GM18519 (cell line): ENCODE measurements at regions not wholly inside any gene's neighbourhood (a gene's known extent, or its start where the extent isn't known, plus 50 kb on each side); places are given as distances from the start of the nearest gene placed in this dataset.
"Not testable (repeated sequence)": the region's sequence is repeated elsewhere in the genome, so short reads cannot be mapped to it uniquely, and the experiment has no call there.

ENCODE experiments used
- ATAC-seq: cut with Tn5 transposase; IDR thresholded peaks from one replicate; pipeline ENCODE4 v1.9.1; 2021; ENCODE audit warnings: mild to moderate bottlenecking, moderate library complexity; ENCODE audit not compliant: unreplicated experiment, low FRiP score

- ATAC-seq, result no peak
These were observed 572.4 kb upstream of the PPP2R3A start for GRCh38 chr3:135393159-135393558.

- no peak for ATAC-seq
These were observed 571.5 kb upstream of the PPP2R3A start for GRCh38 chr3:135393898-135394525.

GRCh38 chr3:135412475-135412874 lies 553.1 kb upstream of the PPP2R3A start:
- no peak for ATAC-seq

GRCh38 chr3:135416182-135416581 lies 549.3 kb upstream of the PPP2R3A start:
- ATAC-seq, result no peak

GRCh38 chr3:135419155-135419554 lies 546.4 kb upstream of the PPP2R3A start:
- no peak for ATAC-seq

- ATAC-seq, result no peak
These were observed 539.0 kb upstream of the PPP2R3A start for GRCh38 chr3:135426508-135426907.

- no peak for ATAC-seq
These were observed 533.1 kb upstream of the PPP2R3A start for GRCh38 chr3:135432402-135432801.

- ATAC-seq, result not testable (repeated sequence)
These were observed 526.5 kb upstream of the PPP2R3A start for GRCh38 chr3:135438889-135439597.

- not testable (repeated sequence) for ATAC-seq
These were observed 525.9 kb upstream of the PPP2R3A start for GRCh38 chr3:135439632-135440031.

- no peak for ATAC-seq
These were observed 525.3 kb upstream of the PPP2R3A start for GRCh38 chr3:135440233-135440632.

GRCh38 chr3:135440746-135441145 lies 524.8 kb upstream of the PPP2R3A start:
- no peak for ATAC-seq

GRCh38 chr3:135444058-135444457 lies 521.5 kb upstream of the PPP2R3A start:
- ATAC-seq, result no peak

- no peak for ATAC-seq
These were observed 518.0 kb upstream of the PPP2R3A start for GRCh38 chr3:135447483-135447882.

- ATAC-seq, result no peak
These were observed 517.0 kb upstream of the PPP2R3A start for GRCh38 chr3:135448520-135448919.

GRCh38 chr3:135449046-135449445 lies 516.5 kb upstream of the PPP2R3A start:
- ATAC-seq, result no peak

- ATAC-seq, result no peak
These were observed 514.3 kb upstream of the PPP2R3A start for GRCh38 chr3:135451037-135451785.

- no peak for ATAC-seq
These were observed 512.6 kb upstream of the PPP2R3A start for GRCh38 chr3:135452881-135453280.

- ATAC-seq, result no peak
These were observed 512.2 kb upstream of the PPP2R3A start for GRCh38 chr3:135453326-135453725.

GRCh38 chr3:135454890-135455289 lies 510.6 kb upstream of the PPP2R3A start:
- no peak for ATAC-seq

GRCh38 chr3:135456108-135456790 lies 509.3 kb upstream of the PPP2R3A start:
- ATAC-seq, result no peak
